ENCODE measurements at regions not wholly inside any gene's neighbourhood (a gene's known extent, or its start where the extent isn't known, plus 50 kb on each side); places are given as distances from the start of the nearest gene placed in this dataset.

DNA sequence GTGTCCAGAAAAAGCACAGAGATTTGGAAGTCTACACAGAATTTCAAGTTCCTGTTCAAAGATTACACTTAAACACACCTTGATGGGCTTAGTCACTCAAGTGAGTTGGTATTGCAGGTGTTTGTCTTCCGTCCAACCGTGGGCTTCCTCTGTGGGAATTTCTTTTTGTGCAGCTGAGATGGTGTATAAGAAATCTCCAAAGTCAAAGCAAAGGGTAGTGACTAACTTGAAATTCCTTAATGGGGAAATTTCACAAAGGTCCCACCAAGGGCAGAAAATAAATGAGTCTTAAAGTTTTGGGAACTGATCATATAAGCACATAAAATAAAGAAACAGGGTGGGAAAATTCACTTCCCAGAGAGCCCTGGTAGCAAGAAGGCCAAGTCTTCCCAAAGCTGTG is 102.0 kb upstream of the TNFAIP3 start:
- DNase-seq (no peak), ATAC-seq (no peak)
- Histone ChIP-seq H3K27me3 (no peaks in the 10 kb centered on the region), H3K9me3 (no peaks in the 10 kb centered on the region), H3K4me1 (no peaks in the 10 kb centered on the region), H3K36me3 (no peaks in the 10 kb centered on the region), H3K4me3 (no peak overlapping the region), H3K27ac (no peak overlapping the region)
- no peak for TF ChIP-seq POLR2A (IDR thresholded peaks at IDR 0.05)
- no peak for TF ChIP-seq CTCF (IDR thresholded peaks at IDR 0.05)
- intact Hi-C loops (cut with DNase I) = no loop called here
- 75% methylated on average over 2 of the region's 2 CpGs for WGBS (ENCODE audit: insufficient coverage, low coverage, low lambda C conversion rate, missing lambda C conversion rate)

DNA sequence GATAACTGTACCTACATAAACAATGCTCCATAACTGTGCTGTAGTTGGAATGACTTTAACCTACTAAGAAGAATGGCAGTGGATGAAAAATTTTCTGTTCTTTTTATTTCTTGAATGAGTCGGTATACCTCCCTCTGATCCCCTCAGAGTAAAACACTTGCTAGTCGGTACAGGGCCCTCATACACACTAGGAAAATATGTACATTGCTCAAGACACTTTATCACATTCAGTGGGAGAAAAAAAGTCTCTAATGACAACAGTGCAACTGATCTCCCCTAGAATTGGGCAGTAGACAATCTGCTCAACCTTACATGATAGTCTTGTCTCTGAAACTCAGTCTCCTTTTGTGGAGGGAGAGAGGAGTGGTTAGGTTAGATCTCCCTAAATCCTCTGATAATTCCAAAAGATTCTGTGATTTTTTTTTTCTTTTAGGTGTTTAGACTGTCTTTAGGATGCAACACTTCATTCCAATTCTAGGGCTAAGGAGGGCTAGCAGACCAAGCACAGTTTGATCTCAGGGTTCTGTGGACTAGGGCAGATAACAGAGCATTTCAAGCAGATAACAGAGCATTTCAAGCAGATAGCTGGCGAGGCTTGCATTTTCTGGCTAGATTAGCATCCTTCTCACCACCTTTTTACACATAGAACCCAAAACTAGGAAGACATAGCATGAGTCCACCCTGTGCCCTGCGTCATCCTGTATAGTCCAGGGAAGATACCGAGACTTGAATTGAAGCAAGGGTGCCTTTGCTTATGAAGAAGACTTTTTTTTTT is 100.3 kb upstream of the TNFAIP3 start:
- intact Hi-C loops (cut with DNase I) = no loop called here
- TF ChIP-seq POLR2A (IDR thresholded peaks at IDR 0.05) (no peak), CTCF (IDR thresholded peaks at IDR 0.05) (no peak)
- DNase-seq (no peak), ATAC-seq (no peak)
- Histone ChIP-seq H3K4me3 (no peak overlapping the region), H3K4me1 (no peaks in the 10 kb centered on the region), H3K27ac (no peak overlapping the region), H3K36me3 (no peaks in the 10 kb centered on the region), H3K27me3 (no peaks in the 10 kb centered on the region), H3K9me3 (no peaks in the 10 kb centered on the region)
- 73% methylated on average over 5 of the region's 5 CpGs for WGBS (ENCODE audit: insufficient coverage, low coverage, low lambda C conversion rate, missing lambda C conversion rate)

DNA sequence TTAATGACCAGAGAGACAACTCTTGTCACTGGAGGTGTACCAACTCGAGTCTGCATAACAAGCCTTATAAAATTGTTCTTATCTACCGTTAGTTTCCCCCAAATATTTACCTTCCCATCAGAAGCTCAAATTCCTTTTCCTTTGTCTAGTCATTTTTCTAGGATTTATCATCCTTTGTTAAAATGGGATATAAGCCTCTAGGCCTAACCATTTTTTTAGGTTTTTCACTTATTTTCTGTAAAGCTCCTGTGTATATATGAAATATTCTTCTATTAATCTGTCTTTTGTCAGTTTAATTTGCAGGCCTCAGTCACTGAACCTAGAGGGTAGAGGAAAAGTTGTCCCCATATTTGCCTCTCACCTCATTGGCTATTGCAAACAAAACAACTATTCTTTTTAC is 99.6 kb upstream of the TNFAIP3 start:
- Histone ChIP-seq H3K27me3 (no peaks in the 10 kb centered on the region), H3K9me3 (no peaks in the 10 kb centered on the region), H3K4me1 (no peaks in the 10 kb centered on the region), H3K4me3 (no peak overlapping the region), H3K36me3 (no peaks in the 10 kb centered on the region), H3K27ac (no peak overlapping the region)
- intact Hi-C loops (cut with DNase I) = no loop called here
- WGBS (ENCODE audit: insufficient coverage, low coverage, low lambda C conversion rate, missing lambda C conversion rate) = 58% methylated on average over 2 of the region's 2 CpGs
- no peak for TF ChIP-seq CTCF (IDR thresholded peaks at IDR 0.05)
- TF ChIP-seq POLR2A (IDR thresholded peaks at IDR 0.05) = no peak
- DNase-seq (no peak), ATAC-seq (no peak)

- no peaks in the 10 kb centered on the region for H3K9me3 ChIP-seq
- H3K36me3 ChIP-seq = no peaks in the 10 kb centered on the region
- no peaks in the 10 kb centered on the region for H3K4me1 ChIP-seq
- ATAC-seq (no peak), DNase-seq (no peak)
- TF ChIP-seq POLR2A (IDR thresholded peaks at IDR 0.05) (no peak), CTCF (IDR thresholded peaks at IDR 0.05) (no peak)
- WGBS (ENCODE audit: insufficient coverage, low coverage, low lambda C conversion rate, missing lambda C conversion rate) = 42% methylated on average over 5 of the region's 5 CpGs
- no peak overlapping the region for H3K4me3 ChIP-seq
- no peaks in the 10 kb centered on the region for H3K27me3 ChIP-seq
- intact Hi-C loops (cut with DNase I) = no loop called here
- no peak overlapping the region for H3K27ac ChIP-seq
Measured at GRCh38 chr6:137767911-137768690, 99.0 kb upstream of the TNFAIP3 start.

All from right lobe of liver (tissue), 6 donors.